Endothelial cell (in vitro differentiated cells): ENCODE measurements at regions not wholly inside any gene's neighbourhood (a gene's known extent, or its start where the extent isn't known, plus 50 kb on each side); places are given as distances from the start of the nearest gene placed in this dataset.

ENCODE experiments used
- DNase-seq: peaks from one replicate; pipeline ENCODE4 v3.0.0; 2021; ENCODE audit warnings: low spot score
- H3K27ac Mint-ChIP-seq: one replicate; pipeline ENCODE4 v1.8.0; 2021; ENCODE audit warnings: mixed read lengths, inconsistent platforms; ENCODE audit not compliant: unreplicated experiment
- H3K27me3 Mint-ChIP-seq: one replicate; pipeline ENCODE4 v1.8.0; 2021; ENCODE audit warnings: mild to moderate bottlenecking, moderate library complexity, mixed read lengths, inconsistent platforms; ENCODE audit not compliant: unreplicated experiment
- H3K36me3 Mint-ChIP-seq: one replicate; pipeline ENCODE4 v1.8.0; 2021; ENCODE audit warnings: mild to moderate bottlenecking, low read depth, mixed read lengths, inconsistent platforms; ENCODE audit not compliant: unreplicated experiment
- H3K4me1 Mint-ChIP-seq: one replicate; pipeline ENCODE4 v1.8.0; 2021; ENCODE audit warnings: mild to moderate bottlenecking, mixed read lengths, inconsistent platforms; ENCODE audit not compliant: unreplicated experiment
- H3K4me3 Mint-ChIP-seq: one replicate; pipeline ENCODE4 v1.8.0; 2021; ENCODE audit warnings: mild to moderate bottlenecking, mixed read lengths, inconsistent platforms; ENCODE audit not compliant: unreplicated experiment
- H3K9me3 Mint-ChIP-seq: one replicate; pipeline ENCODE4 v1.8.0; 2021; ENCODE audit warnings: mixed read lengths, inconsistent platforms; ENCODE audit not compliant: unreplicated experiment
- CTCF ChIP-seq: fragments of 200-600 bp; sonication (generic); IDR thresholded peaks from one replicate; pipeline ENCODE4 v1.5.0; 2021; ENCODE audit warnings: antibody characterized with exemption; ENCODE audit not compliant: unreplicated experiment

DNA sequence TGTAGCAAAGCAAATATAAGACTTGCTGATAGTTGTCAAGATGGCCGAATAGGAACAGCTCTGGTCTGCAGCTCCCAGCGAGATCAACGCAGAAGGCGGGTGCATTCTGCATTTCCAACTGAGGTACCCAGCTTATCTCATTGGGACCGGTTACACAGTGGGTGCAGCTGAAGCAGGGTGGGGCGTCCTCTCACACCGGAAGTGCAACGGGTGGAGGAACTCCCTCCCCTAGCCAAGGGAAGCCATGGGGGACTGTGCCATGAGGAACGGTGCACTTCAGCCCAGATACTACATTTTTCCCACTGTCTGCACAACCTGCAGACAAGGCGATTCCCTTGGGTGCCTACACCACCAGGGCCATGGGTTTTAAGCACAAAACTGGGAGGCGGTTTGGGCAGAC lies 382.3 kb upstream of the EMCN start:
- no peak overlapping the region for H3K27ac Mint-ChIP-seq
- H3K9me3 Mint-ChIP-seq = no peaks in the 10 kb centered on the region
- TF ChIP-seq CTCF = no peak
- no peak overlapping the region for H3K4me3 Mint-ChIP-seq
- no peak for DNase-seq
- H3K4me1 Mint-ChIP-seq = no peaks in the 10 kb centered on the region
- H3K27me3 Mint-ChIP-seq = no peaks in the 10 kb centered on the region
- H3K36me3 Mint-ChIP-seq = no peaks in the 10 kb centered on the region

- no peak for TF ChIP-seq CTCF
- Mint-ChIP-seq H3K27me3 (no peaks in the 10 kb centered on the region), H3K9me3 (no peaks in the 10 kb centered on the region), H3K4me1 (no peaks in the 10 kb centered on the region), H3K4me3 (no peak overlapping the region), H3K27ac (no peak overlapping the region), H3K36me3 (no peaks in the 10 kb centered on the region)
- no peak for DNase-seq
These were observed 381.0 kb upstream of the EMCN start for GRCh38 chr4:100898844-100899243.

- Mint-ChIP-seq H3K4me1 (no peaks in the 10 kb centered on the region), H3K36me3 (no peaks in the 10 kb centered on the region), H3K27ac (no peak overlapping the region), H3K27me3 (no peaks in the 10 kb centered on the region), H3K4me3 (no peak overlapping the region), H3K9me3 (no peaks in the 10 kb centered on the region)
- no peak for TF ChIP-seq CTCF
- no peak for DNase-seq
These were observed 377.9 kb upstream of the EMCN start for GRCh38 chr4:100895556-100896197.

- Mint-ChIP-seq H3K9me3 (no peaks in the 10 kb centered on the region), H3K4me1 (no peaks in the 10 kb centered on the region), H3K36me3 (no peaks in the 10 kb centered on the region), H3K27ac (no peak overlapping the region), H3K4me3 (no peak overlapping the region), H3K27me3 (no peaks in the 10 kb centered on the region)
- no peak for TF ChIP-seq CTCF
- DNase-seq = no peak
These were observed 376.6 kb upstream of the EMCN start for GRCh38 chr4:100894339-100894870.

DNA sequence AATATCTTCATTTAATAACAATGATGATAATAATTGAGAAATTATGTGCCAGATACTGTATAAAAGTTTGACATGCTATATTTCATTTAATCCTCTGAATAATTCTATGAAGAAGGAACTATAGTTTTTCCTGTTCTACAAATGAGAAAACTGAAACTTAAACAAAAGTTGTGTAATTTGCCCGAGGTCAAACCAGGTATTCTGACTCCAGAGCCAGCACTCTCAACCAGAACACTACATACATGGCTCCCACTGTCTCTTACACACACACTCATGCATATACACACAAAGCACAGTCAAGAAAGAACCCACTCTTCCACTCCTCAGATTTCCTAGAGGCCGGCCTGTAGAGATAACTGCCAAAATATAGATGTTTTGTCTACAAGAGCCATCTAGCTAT lies 374.0 kb upstream of the EMCN start:
- H3K4me1 Mint-ChIP-seq = no peaks in the 10 kb centered on the region
- no peaks in the 10 kb centered on the region for H3K36me3 Mint-ChIP-seq
- H3K4me3 Mint-ChIP-seq = no peak overlapping the region
- TF ChIP-seq CTCF = no peak
- no peaks in the 10 kb centered on the region for H3K9me3 Mint-ChIP-seq
- DNase-seq = no peak
- H3K27me3 Mint-ChIP-seq = no peaks in the 10 kb centered on the region
- H3K27ac Mint-ChIP-seq = no peak overlapping the region
